ENCODE measurements at regions not wholly inside any gene's neighbourhood (a gene's known extent, or its start where the extent isn't known, plus 50 kb on each side); places are given as distances from the start of the nearest gene placed in this dataset.

DNA sequence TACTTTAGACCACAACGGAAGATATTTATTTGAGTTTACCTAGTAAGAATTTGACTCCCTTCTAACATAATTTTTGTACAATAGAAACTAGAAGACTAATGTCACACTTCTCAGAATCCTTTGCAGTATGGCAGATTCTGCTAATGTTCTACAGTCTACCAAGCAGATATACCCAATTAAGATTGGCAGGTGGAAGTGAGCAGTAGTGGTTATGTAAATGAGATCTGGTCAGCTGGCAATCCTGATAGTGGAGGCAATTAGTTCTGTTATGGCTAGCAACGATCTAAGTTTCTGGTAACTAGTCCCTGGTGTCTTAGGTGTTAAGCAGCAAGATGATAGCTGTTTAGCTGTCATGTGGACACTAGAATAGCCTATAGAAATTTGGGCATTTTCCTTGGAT lies 101.0 kb downstream of the CENPW start:
- H3K27ac Mint-ChIP-seq (ENCODE audit: low read depth, unreplicated experiment) = no peak overlapping the region
- ChIA-PET CTCF (no interaction called here), POLR2A (no interaction called here)
- intact Hi-C loops (cut with micrococcal nuclease) = no loop called here
- H3K27me3 Mint-ChIP-seq (ENCODE audit: insufficient read depth, unreplicated experiment) = no peaks in the 10 kb centered on the region
- BruUV-seq (replicated peaks) = no TSS peak
- no peaks in the 10 kb centered on the region for H3K4me1 Mint-ChIP-seq (ENCODE audit: insufficient read depth, unreplicated experiment)
- TF ChIP-seq, protein P1, sequence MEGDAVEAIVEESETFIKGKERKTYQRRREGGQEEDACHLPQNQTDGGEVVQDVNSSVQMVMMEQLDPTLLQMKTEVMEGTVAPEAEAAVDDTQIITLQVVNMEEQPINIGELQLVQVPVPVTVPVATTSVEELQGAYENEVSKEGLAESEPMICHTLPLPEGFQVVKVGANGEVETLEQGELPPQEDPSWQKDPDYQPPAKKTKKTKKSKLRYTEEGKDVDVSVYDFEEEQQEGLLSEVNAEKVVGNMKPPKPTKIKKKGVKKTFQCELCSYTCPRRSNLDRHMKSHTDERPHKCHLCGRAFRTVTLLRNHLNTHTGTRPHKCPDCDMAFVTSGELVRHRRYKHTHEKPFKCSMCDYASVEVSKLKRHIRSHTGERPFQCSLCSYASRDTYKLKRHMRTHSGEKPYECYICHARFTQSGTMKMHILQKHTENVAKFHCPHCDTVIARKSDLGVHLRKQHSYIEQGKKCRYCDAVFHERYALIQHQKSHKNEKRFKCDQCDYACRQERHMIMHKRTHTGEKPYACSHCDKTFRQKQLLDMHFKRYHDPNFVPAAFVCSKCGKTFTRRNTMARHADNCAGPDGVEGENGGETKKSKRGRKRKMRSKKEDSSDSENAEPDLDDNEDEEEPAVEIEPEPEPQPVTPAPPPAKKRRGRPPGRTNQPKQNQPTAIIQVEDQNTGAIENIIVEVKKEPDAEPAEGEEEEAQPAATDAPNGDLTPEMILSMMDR (IDR thresholded peaks at IDR 0.05; ENCODE audit: unreplicated experiment) = no peak
- no peaks in the 10 kb centered on the region for H3K9me3 Mint-ChIP-seq (ENCODE audit: unreplicated experiment)
- no peaks in the 10 kb centered on the region for H3K36me3 Mint-ChIP-seq (ENCODE audit: insufficient read depth, unreplicated experiment)
- H3K4me3 Mint-ChIP-seq (ENCODE audit: unreplicated experiment) = no peak overlapping the region
- no peak for DNase-seq (ENCODE audit: unreplicated experiment)

DNA sequence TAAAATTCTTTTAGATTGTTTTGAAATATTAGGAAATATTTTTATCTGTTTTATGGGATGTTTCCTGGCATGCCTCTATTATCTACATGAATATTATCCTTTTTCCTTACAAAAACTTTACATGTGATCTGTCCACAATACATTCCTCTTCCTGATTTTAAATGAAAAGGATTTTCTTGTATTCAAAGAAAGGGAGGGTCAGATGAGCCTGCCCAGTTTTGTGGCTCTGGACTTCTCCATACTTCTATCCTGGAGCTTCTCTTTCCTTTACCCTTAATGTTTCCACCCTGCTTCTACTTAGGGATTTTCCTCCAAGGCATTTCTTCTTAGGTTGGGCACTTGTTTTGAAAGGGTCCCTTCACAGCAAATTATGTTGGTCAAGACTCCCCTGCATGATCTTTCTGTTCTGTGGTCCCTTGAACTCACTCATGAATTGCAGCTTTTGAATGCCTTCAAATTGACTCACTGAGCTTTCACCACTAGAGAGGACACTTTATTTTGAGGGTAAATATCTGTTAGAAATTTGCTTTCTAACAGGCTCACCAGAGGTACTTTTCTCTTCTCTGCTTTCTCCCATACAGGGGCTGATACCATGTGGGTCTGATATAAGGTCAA lies 104.9 kb downstream of the CENPW start:
- intact Hi-C loops (cut with micrococcal nuclease) = no loop called here
- Mint-ChIP-seq H3K27ac (ENCODE audit: low read depth, unreplicated experiment) (no peak overlapping the region), H3K4me3 (ENCODE audit: unreplicated experiment) (no peak overlapping the region), H3K9me3 (ENCODE audit: unreplicated experiment) (no peaks in the 10 kb centered on the region), H3K4me1 (ENCODE audit: insufficient read depth, unreplicated experiment) (no peaks in the 10 kb centered on the region), H3K36me3 (ENCODE audit: insufficient read depth, unreplicated experiment) (no peaks in the 10 kb centered on the region), H3K27me3 (ENCODE audit: insufficient read depth, unreplicated experiment) (no peaks in the 10 kb centered on the region)
- POLR2A ChIA-PET = interaction anchor here (0.6 kb wide), 2 partner anchors 47 to 195 kb away, joined by 3 to 4 read pairs; no protein-coding TSS in a partner anchor
- TF ChIP-seq, protein P1 (IDR thresholded peaks at IDR 0.05; ENCODE audit: unreplicated experiment) = no peak
- no TSS peak for BruUV-seq (replicated peaks)
- no peak for DNase-seq (ENCODE audit: unreplicated experiment)
- CTCF ChIA-PET = interaction anchor here (0.6 to 0.7 kb wide), 2 partner anchors 411 to 1818 kb away, joined by 3 read pairs; no protein-coding TSS in a partner anchor

DNA sequence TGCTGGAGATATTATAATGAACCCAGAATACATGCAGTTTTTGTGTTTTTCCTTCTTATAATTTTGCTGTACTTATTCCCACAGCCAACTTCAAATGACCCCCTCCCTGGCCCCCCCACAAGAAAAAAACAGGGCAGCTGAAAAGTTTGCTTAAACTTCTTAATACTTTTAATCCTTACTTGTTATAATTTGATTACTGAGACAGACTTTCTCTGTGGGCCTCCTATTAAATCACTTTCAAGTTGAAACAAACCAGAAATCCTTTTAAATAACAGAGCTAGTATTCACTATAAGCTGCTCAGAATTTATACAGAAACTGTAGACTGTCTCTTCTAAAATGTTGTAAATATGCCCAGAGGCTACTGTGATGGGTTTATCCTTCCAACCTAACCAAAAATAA lies 106.3 kb downstream of the CENPW start:
- Mint-ChIP-seq H3K36me3 (ENCODE audit: insufficient read depth, unreplicated experiment) (no peaks in the 10 kb centered on the region), H3K4me3 (ENCODE audit: unreplicated experiment) (no peak overlapping the region), H3K27ac (ENCODE audit: low read depth, unreplicated experiment) (no peak overlapping the region), H3K27me3 (ENCODE audit: insufficient read depth, unreplicated experiment) (no peaks in the 10 kb centered on the region), H3K4me1 (ENCODE audit: insufficient read depth, unreplicated experiment) (no peaks in the 10 kb centered on the region), H3K9me3 (ENCODE audit: unreplicated experiment) (no peaks in the 10 kb centered on the region)
- intact Hi-C loops (cut with micrococcal nuclease) = no loop called here
- CTCF ChIA-PET = no interaction called here
- TF ChIP-seq, protein P1 (IDR thresholded peaks at IDR 0.05; ENCODE audit: unreplicated experiment) = no peak
- DNase-seq (ENCODE audit: unreplicated experiment) = no peak
- POLR2A ChIA-PET = no interaction called here
- no TSS peak for BruUV-seq (replicated peaks)

DNA sequence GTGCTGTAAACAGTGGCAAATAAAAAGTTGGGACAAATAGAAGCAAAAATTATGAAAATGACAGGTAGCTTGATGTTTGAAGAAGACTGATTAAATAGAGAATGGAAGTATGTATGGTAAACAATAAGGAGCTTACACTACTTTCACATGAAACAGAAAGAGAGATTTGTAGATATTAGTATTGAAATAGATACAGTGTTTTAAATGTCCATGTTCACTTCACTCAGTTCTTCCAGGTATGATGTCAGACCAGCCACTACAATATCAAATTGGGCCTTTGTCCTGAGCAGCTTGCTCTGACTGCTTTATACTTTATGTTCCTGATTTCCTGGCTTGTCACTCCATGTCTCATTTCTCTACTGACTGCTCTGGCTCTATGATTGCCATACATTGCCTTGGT lies 107.5 kb downstream of the CENPW start:
- no peak for DNase-seq (ENCODE audit: unreplicated experiment)
- ChIA-PET POLR2A (no interaction called here), CTCF (no interaction called here)
- no peaks in the 10 kb centered on the region for H3K9me3 Mint-ChIP-seq (ENCODE audit: unreplicated experiment)
- intact Hi-C loops (cut with micrococcal nuclease) = no loop called here
- H3K4me1 Mint-ChIP-seq (ENCODE audit: insufficient read depth, unreplicated experiment) = no peaks in the 10 kb centered on the region
- no peak overlapping the region for H3K27ac Mint-ChIP-seq (ENCODE audit: low read depth, unreplicated experiment)
- no peaks in the 10 kb centered on the region for H3K27me3 Mint-ChIP-seq (ENCODE audit: insufficient read depth, unreplicated experiment)
- H3K36me3 Mint-ChIP-seq (ENCODE audit: insufficient read depth, unreplicated experiment) = no peaks in the 10 kb centered on the region
- TF ChIP-seq, protein P1 (IDR thresholded peaks at IDR 0.05; ENCODE audit: unreplicated experiment) = no peak
- H3K4me3 Mint-ChIP-seq (ENCODE audit: unreplicated experiment) = no peak overlapping the region
- no TSS peak for BruUV-seq (replicated peaks)

Data from MCF 10A (cell line).